ENCODE measurements at regions not wholly inside any gene's neighbourhood (a gene's known extent, or its start where the extent isn't known, plus 50 kb on each side); places are given as distances from the start of the nearest gene placed in this dataset.

- no peaks in the 10 kb centered on the region for H3K27me3 ChIP-seq (replicated peaks; ENCODE audit: control insufficient read depth, insufficient read depth, low read length)
- no peak for TF ChIP-seq CTCF (IDR thresholded peaks at IDR 0.05; ENCODE audit: insufficient read depth, low read length, poor library complexity, severe bottlenecking)
- no peaks in the 10 kb centered on the region for H3K36me3 ChIP-seq (ENCODE audit: control insufficient read depth, insufficient read depth, low read length)
- H3K4me3 ChIP-seq (replicated peaks; ENCODE audit: low read depth, low read length), result no peak overlapping the region
- DNase-seq (ENCODE audit: extremely low read depth, insufficient read length), result no peak
These were observed 494.9 kb upstream of the MEF2C start for GRCh38 chr5:89377767-89378455.

- no peaks in the 10 kb centered on the region for H3K27me3 ChIP-seq (replicated peaks; ENCODE audit: control insufficient read depth, insufficient read depth, low read length)
- DNase-seq (ENCODE audit: extremely low read depth, insufficient read length), result no peak
- no peaks in the 10 kb centered on the region for H3K36me3 ChIP-seq (ENCODE audit: control insufficient read depth, insufficient read depth, low read length)
- no peak overlapping the region for H3K4me3 ChIP-seq (replicated peaks; ENCODE audit: low read depth, low read length)
- TF ChIP-seq CTCF (IDR thresholded peaks at IDR 0.05; ENCODE audit: insufficient read depth, low read length, poor library complexity, severe bottlenecking), result no peak
These were observed 492.0 kb upstream of the MEF2C start for GRCh38 chr5:89374818-89375521.

- no peak for DNase-seq (ENCODE audit: extremely low read depth, insufficient read length)
- no peak for TF ChIP-seq CTCF (IDR thresholded peaks at IDR 0.05; ENCODE audit: insufficient read depth, low read length, poor library complexity, severe bottlenecking)
These were observed 491.3 kb upstream of the MEF2C start for GRCh38 chr5:89374144-89374784.

GRCh38 chr5:89372176-89372575 lies 489.2 kb upstream of the MEF2C start:
- no peak for DNase-seq (ENCODE audit: extremely low read depth, insufficient read length)
- H3K4me3 ChIP-seq (replicated peaks; ENCODE audit: low read depth, low read length), result no peak overlapping the region
- no peak for TF ChIP-seq CTCF (IDR thresholded peaks at IDR 0.05; ENCODE audit: insufficient read depth, low read length, poor library complexity, severe bottlenecking)

More at GRCh38 chr5:89374144-89374784, 491.3 kb upstream of the MEF2C start:
- no peak overlapping the region for H3K4me3 ChIP-seq (replicated peaks; ENCODE audit: low read depth, low read length)
- H3K27me3 ChIP-seq (replicated peaks; ENCODE audit: control insufficient read depth, insufficient read depth, low read length), result no peaks in the 10 kb centered on the region
- no peaks in the 10 kb centered on the region for H3K36me3 ChIP-seq (ENCODE audit: control insufficient read depth, insufficient read depth, low read length)

GRCh38 chr5:89371646-89372045 lies 488.7 kb upstream of the MEF2C start:
- Histone ChIP-seq H3K27me3 (replicated peaks; ENCODE audit: control insufficient read depth, insufficient read depth, low read length) (no peaks in the 10 kb centered on the region), H3K36me3 (ENCODE audit: control insufficient read depth, insufficient read depth, low read length) (no peaks in the 10 kb centered on the region), H3K4me3 (replicated peaks; ENCODE audit: low read depth, low read length) (no peak overlapping the region)
- no peak for DNase-seq (ENCODE audit: extremely low read depth, insufficient read length)
- TF ChIP-seq CTCF (IDR thresholded peaks at IDR 0.05; ENCODE audit: insufficient read depth, low read length, poor library complexity, severe bottlenecking), result no peak

More at GRCh38 chr5:89372176-89372575, 489.2 kb upstream of the MEF2C start:
- no peaks in the 10 kb centered on the region for H3K27me3 ChIP-seq (replicated peaks; ENCODE audit: control insufficient read depth, insufficient read depth, low read length)
- H3K36me3 ChIP-seq (ENCODE audit: control insufficient read depth, insufficient read depth, low read length), result no peaks in the 10 kb centered on the region
